Ovary (tissue), 7 donors: ENCODE measurements at regions not wholly inside any gene's neighbourhood (a gene's known extent, or its start where the extent isn't known, plus 50 kb on each side); places are given as distances from the start of the nearest gene placed in this dataset.
"Not testable (repeated sequence)": the region's sequence is repeated elsewhere in the genome, so short reads cannot be mapped to it uniquely, and the experiment has no call there.

ENCODE experiments used
- DNase-seq, 5 donors: peaks; one replicate each; pipeline ENCODE4 v3.0.0-alpha.2; 2019 to 2020
- H3K27ac ChIP-seq, 2 donors: fragments of 200-600 bp; one replicate each; pipeline versions ENCODE4 v1.5.1 to v1.8.0; 2019 to 2022
- H3K27me3 ChIP-seq: fragments of 200-600 bp; one replicate; pipeline ENCODE4 v1.8.0; 2022
- H3K36me3 ChIP-seq: fragments of 200-600 bp; sonication (generic); one replicate; pipeline ENCODE4 v1.5.1; 2019
- H3K4me1 ChIP-seq: one replicate; pipeline ENCODE4 v1.8.1; 2013; ENCODE audit warnings: mild to moderate bottlenecking, moderate library complexity; ENCODE audit not compliant: insufficient read depth
- H3K4me3 ChIP-seq: fragments of 200-600 bp; sonication (generic); one replicate; pipeline ENCODE4 v1.5.1; 2017
- H3K9me3 ChIP-seq, 2 donors: fragments of 200-600 bp in 1 of 2; sonication (generic) in 1 of 2; one replicate each; pipeline versions ENCODE4 v1.5.1 to v1.8.1; 2013 to 2019; ENCODE audit warnings: mild to moderate bottlenecking in 1 of 2, moderate library complexity in 1 of 2
- EP300 ChIP-seq: sonication (generic); formaldehyde crosslinking; IDR thresholded peaks from one replicate; pipeline ENCODE4 v1.6.1; 2017; ENCODE audit warnings: antibody characterized with exemption
- POLR2A ChIP-seq: fragments of 450-650 bp; IDR thresholded peaks from one replicate; pipeline ENCODE4 v1.6.1; 2017; ENCODE audit warnings: antibody characterized with exemption, mild to moderate bottlenecking, moderate library complexity
- WGBS, 3 donors: extraction: QIAGEN DNeasy Blood & Tissue Kit in 1 of 3; methylation state at CpG; one replicate each; pipeline versions ENCODE4 v1.1.5 to v1.1.7; 2013 to 2017; 5-methylcytosine and 5-hydroxymethylcytosine counted together
- intact Hi-C, 4 donors: fragments of 100-400 bp; cut with DNase I; formaldehyde crosslinking; loops; one replicate each; pipeline versions ENCODE4 v1.11.0 to v1.15.1; 2022 to 2023
- TF ChIP-seq, protein P1 (sequence below), 3 donors: fragments of 450-650 bp in 2 of 3; fragments of 200-600 bp in 1 of 3; IDR thresholded peaks; one replicate each; pipeline versions ENCODE4 v1.5.1 to v1.8.0; 2016 to 2022; ENCODE audit warnings: antibody characterized with exemption in 3 of 3, mild to moderate bottlenecking in 1 of 3
- donor health status: DM: no; HTN: no; CAD: no; lungs with moderate emphysema.
- donor health status: DM: no; HTN: no; CAD: no.
- donor health status: Bipolar disorder and iron deficiency.
- donor health status: DM: no; HTN: no; CAD: no.
- donor health status: DM: yes; HTN: yes; CAD: no.

DNA sequence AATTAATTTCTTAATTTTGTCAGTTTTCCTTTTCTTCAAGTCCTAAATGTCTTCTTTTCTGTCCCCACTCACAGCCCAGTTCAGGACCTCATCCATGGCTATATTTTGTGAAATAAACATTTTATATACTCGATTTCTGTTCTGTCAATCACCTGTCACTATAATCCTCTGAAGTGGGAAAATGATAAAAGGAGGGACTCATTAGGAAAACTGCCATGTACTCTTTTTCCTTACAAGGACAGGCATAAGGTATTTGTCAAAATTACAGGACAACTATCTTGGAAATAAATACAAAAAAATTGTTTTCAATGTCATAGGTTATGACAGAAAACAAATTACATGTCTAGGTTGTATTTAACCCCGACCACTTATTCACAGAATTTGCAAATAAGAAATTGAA, 240.1 kb upstream of the CBLB start:
- no peak overlapping the region for H3K4me3 ChIP-seq
- TF ChIP-seq, protein P1, sequence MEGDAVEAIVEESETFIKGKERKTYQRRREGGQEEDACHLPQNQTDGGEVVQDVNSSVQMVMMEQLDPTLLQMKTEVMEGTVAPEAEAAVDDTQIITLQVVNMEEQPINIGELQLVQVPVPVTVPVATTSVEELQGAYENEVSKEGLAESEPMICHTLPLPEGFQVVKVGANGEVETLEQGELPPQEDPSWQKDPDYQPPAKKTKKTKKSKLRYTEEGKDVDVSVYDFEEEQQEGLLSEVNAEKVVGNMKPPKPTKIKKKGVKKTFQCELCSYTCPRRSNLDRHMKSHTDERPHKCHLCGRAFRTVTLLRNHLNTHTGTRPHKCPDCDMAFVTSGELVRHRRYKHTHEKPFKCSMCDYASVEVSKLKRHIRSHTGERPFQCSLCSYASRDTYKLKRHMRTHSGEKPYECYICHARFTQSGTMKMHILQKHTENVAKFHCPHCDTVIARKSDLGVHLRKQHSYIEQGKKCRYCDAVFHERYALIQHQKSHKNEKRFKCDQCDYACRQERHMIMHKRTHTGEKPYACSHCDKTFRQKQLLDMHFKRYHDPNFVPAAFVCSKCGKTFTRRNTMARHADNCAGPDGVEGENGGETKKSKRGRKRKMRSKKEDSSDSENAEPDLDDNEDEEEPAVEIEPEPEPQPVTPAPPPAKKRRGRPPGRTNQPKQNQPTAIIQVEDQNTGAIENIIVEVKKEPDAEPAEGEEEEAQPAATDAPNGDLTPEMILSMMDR (IDR thresholded peaks at IDR 0.05), result no peak
- TF ChIP-seq POLR2A (no peak), EP300 (no peak)
- H3K36me3 ChIP-seq, result no peaks in the 10 kb centered on the region
- no peaks in the 10 kb centered on the region for H3K27me3 ChIP-seq
- intact Hi-C loops, result no loop called here
- no peaks in the 10 kb centered on the region for H3K4me1 ChIP-seq
- H3K27ac ChIP-seq, result no peak overlapping the region
- WGBS, 3 donors, result 81 to 86% (median 85%) methylated on average over 2 of the region's 2 CpGs
- no peak for DNase-seq
- H3K9me3 ChIP-seq, result no peaks in the 10 kb centered on the region

DNA sequence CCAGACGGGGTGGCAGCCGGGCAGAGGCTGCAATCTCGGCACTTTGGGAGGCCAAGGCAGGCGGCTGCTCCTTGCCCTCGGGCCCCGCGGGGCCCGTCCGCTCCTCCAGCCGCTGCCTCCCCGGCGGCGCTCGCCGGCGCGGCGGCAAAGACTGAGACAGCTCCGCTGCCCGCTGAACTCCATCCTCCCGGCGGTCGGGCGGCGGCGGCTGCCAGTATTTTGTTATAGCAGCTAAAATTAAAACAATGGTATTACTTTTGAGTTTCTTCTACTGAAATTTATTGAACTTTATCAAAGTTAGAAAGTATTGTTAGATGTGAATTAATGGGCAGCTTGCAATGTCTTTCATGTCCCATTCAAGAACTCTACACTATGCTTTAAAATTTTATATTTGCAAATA, 243.7 kb upstream of the CBLB start:
- H3K4me3 ChIP-seq, H3K27ac ChIP-seq, H3K9me3 ChIP-seq, H3K27me3 ChIP-seq, H3K4me1 ChIP-seq, H3K36me3 ChIP-seq, DNase-seq, intact Hi-C loops: not testable (repeated sequence)
- 97 to 98% (median 97%) methylated on average over 18 to 25 of the region's 26 CpGs for WGBS, 3 donors

DNA sequence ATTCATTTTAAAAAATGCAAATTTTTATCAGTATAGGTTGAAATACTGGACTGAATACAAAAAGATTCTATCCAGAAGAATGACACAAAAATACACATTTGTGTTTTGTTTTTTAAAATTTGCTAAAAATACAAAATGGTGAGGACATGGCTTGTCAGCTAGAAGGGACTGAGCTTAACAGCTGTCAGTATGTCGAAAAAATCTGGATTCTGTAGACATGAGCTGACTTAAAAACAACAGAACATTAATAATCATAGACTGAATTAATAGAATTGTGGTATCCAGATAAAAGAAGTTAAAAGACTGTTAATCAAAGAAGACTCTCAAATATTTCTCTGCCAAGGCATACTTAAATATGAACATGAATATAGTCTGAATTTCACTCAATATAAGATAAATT, 244.9 kb upstream of the CBLB start:
- TF ChIP-seq POLR2A, result no peak
- TF ChIP-seq, protein P1 (IDR thresholded peaks at IDR 0.05), result no peak
- no peak for TF ChIP-seq EP300
- no peak for DNase-seq
- H3K4me3 ChIP-seq, result no peak overlapping the region

DNA sequence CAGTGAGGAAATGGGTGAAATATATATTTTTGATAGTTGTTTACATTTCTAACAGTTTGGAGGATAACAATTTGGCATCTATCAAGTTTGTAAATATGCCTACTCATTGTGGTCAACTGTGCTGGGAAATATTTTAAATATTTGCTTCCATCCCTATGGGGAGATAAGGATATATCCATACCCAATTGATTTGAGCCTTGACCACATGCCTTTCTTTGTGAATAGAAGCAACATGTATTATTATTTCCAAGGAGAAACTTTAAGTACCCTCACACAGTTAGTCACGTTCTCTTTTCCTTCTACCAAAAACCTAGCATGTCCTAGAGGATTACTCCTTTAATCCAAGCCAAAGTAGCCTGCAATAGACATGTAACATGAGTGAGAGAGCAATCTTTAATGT, 245.4 kb upstream of the CBLB start:
- no peaks in the 10 kb centered on the region for H3K36me3 ChIP-seq
- TF ChIP-seq, protein P1 (IDR thresholded peaks at IDR 0.05), result no peak
- TF ChIP-seq EP300 (no peak), POLR2A (no peak)
- intact Hi-C loops, result no loop called here
- H3K4me3 ChIP-seq, result no peak overlapping the region
- H3K27ac ChIP-seq, result no peak overlapping the region
- no peak for DNase-seq
- no peaks in the 10 kb centered on the region for H3K27me3 ChIP-seq
- no peaks in the 10 kb centered on the region for H3K4me1 ChIP-seq
- H3K9me3 ChIP-seq, result no peaks in the 10 kb centered on the region
- 66 to 92% (median 82%) methylated on average over 1 of the region's 1 CpG for WGBS, 3 donors

More for the DNA sequence above, 244.9 kb upstream of the CBLB start:
- 88 to 93% (median 90%) methylated on average over 1 of the region's 1 CpG for WGBS, 3 donors
- no peaks in the 10 kb centered on the region for H3K27me3 ChIP-seq
- no peaks in the 10 kb centered on the region for H3K4me1 ChIP-seq
- no peaks in the 10 kb centered on the region for H3K36me3 ChIP-seq
- H3K27ac ChIP-seq, result no peak overlapping the region
- H3K9me3 ChIP-seq, result no peaks in the 10 kb centered on the region
- intact Hi-C loops, result no loop called here

DNA sequence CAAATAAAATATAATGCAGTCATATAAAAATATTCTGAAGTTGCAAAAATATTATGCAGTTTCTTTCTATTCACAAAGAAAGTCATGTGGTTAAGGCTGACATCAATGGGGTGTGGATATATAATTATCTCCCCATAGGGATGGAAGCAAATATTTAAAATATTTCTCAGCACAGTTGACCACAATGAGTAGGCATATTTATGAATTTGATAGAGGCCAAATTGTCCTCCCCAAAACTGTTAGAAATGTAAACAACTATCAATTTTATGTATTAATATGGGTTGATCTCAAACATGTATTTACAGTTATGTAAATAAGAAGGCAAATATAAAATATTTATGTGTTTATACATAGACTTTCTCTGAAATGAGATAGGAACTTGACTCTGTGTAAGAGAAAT, 246.0 kb upstream of the CBLB start:
- DNase-seq, result no peak
- H3K9me3 ChIP-seq, result no peaks in the 10 kb centered on the region
- H3K27me3 ChIP-seq, result no peaks in the 10 kb centered on the region
- intact Hi-C loops, result no loop called here
- TF ChIP-seq, protein P1 (IDR thresholded peaks at IDR 0.05), result no peak
- no peak for TF ChIP-seq EP300
- no peak for TF ChIP-seq POLR2A
- no peaks in the 10 kb centered on the region for H3K36me3 ChIP-seq
- no peak overlapping the region for H3K27ac ChIP-seq
- H3K4me3 ChIP-seq, result no peak overlapping the region
- no peaks in the 10 kb centered on the region for H3K4me1 ChIP-seq
